ENCODE measurements at regions not wholly inside any gene's neighbourhood (a gene's known extent, or its start where the extent isn't known, plus 50 kb on each side); places are given as distances from the start of the nearest gene placed in this dataset.

DNA sequence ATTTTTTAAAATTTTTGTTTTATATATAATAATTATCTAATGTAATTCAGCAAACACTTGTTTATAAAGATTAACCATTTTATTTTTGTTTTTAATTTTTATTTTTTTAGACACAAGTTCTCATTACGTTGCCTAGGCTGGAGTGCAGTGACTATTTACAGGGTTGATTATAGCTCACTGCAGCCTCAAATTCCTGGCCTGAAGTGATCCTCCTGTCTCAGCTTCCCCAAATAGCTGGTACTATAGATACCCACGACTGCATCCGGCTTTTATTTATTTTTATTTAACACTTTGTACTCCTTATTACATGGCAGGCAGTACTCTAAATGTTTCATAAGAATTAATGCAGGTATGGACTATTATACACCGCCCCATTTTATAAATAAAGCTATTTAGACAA lies 288.7 kb downstream of the MDFIC start:
- ATAC-seq (no peak), DNase-seq (ENCODE audit: extremely low read depth in 1 of 4, low spot score in 3 of 4) (no peak), FAIRE-seq (no peak)
- H3K9me1 ChIP-seq (ENCODE audit: control insufficient read depth, insufficient read depth, low read length) = no peaks in the 10 kb centered on the region
- H3K36me3 ChIP-seq (ENCODE audit: control insufficient read depth, insufficient read depth, low read length) = no peaks in the 10 kb centered on the region
- no TSS peak for BruUV-seq (replicated peaks)
- CTCF ChIA-PET (ENCODE audit: low intra/inter-chr PET ratio) = no interaction called here
- H3K9ac ChIP-seq (ENCODE audit: insufficient read depth in 1 of 2, low read depth in 2 of 2, low read length in 2 of 2) = no peak overlapping the region
- no peaks in the 10 kb centered on the region for H4K20me1 ChIP-seq (replicated peaks; ENCODE audit: control insufficient read depth, insufficient read depth, low read length)
- H3K4me1 ChIP-seq (replicated peaks in 1 of 2; ENCODE audit: control insufficient read depth in 2 of 2, insufficient read depth in 2 of 2, low read length in 2 of 2) = no peaks in the 10 kb centered on the region
- H3K4me3 ChIP-seq = no peak overlapping the region
- no peak for TF ChIP-seq MXI1 (IDR thresholded peaks at IDR 0.05; ENCODE audit: low read depth, low read length)
- TF ChIP-seq, protein P1, sequence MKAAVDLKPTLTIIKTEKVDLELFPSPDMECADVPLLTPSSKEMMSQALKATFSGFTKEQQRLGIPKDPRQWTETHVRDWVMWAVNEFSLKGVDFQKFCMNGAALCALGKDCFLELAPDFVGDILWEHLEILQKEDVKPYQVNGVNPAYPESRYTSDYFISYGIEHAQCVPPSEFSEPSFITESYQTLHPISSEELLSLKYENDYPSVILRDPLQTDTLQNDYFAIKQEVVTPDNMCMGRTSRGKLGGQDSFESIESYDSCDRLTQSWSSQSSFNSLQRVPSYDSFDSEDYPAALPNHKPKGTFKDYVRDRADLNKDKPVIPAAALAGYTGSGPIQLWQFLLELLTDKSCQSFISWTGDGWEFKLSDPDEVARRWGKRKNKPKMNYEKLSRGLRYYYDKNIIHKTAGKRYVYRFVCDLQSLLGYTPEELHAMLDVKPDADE (conservative IDR thresholded peaks at IDR 0.05; ENCODE audit: control insufficient read depth, low read depth, low read length) = no peak
- TF ChIP-seq MCM5 (IDR thresholded peaks at IDR 0.05; ENCODE audit: low read depth) = no peak
- no peak for TF ChIP-seq SAFB2 (IDR thresholded peaks at IDR 0.05; ENCODE audit: borderline replicate concordance, low read depth, low read length, severe bottlenecking)
- no peak for TF ChIP-seq MIER1 (IDR thresholded peaks at IDR 0.05; ENCODE audit: low read depth)
- no peak for TF ChIP-seq ZFPM2 (CRISPR knock-in tag; IDR thresholded peaks at IDR 0.05)
- TF ChIP-seq ELK3 (CRISPR knock-in tag; IDR thresholded peaks at IDR 0.05) = no peak
- no peak for TF ChIP-seq DPF2 (IDR thresholded peaks at IDR 0.05)
- TF ChIP-seq GABPB1 (CRISPR knock-in tag; IDR thresholded peaks at IDR 0.05) = no peak
- TF ChIP-seq ZNF431 (CRISPR knock-in tag; IDR thresholded peaks at IDR 0.05) = no peak
- no peak for TF ChIP-seq ZNF57 (CRISPR knock-in tag; IDR thresholded peaks at IDR 0.05)
- no peak for TF ChIP-seq RFX1 (IDR thresholded peaks at IDR 0.05)
- TF ChIP-seq ELF4 (CRISPR knock-in tag; IDR thresholded peaks at IDR 0.05) = no peak
- no peaks in the 10 kb centered on the region; the same call in 1 of the 2 replicates for H3K9me3 ChIP-seq (replicated peaks; ENCODE audit: control insufficient read depth, insufficient read depth, low read depth, low read length)
- H3K4me2 ChIP-seq (ENCODE audit: insufficient read depth, low read length) = no peak overlapping the region
- in situ Hi-C loops (cut with MboI) (no loop called here), intact Hi-C loops (cut with micrococcal nuclease) (no loop called here)
- no peak overlapping the region for H2AFZ ChIP-seq (ENCODE audit: low read depth, low read length)
- no peaks in the 10 kb centered on the region for H3K27me3 ChIP-seq (ENCODE audit: control insufficient read depth in 2 of 2, insufficient read depth in 2 of 2, low read length in 2 of 2)
- WGBS (ENCODE audit: insufficient coverage, low coverage, missing lambda C conversion rate) = 0% methylated on average over 4 of the region's 4 CpGs
- H3K27ac ChIP-seq (ENCODE audit: extremely low read depth, low read depth, low read length) = no peak overlapping the region
- POLR2A ChIA-PET = no interaction called here
- H3K79me2 ChIP-seq (ENCODE audit: control insufficient read depth, insufficient read depth, low read length) = no peaks in the 10 kb centered on the region
